NCI-H748 treated with DMSO at 0.1 percent for 48 hours (cell line): ENCODE measurements at regions not wholly inside any gene's neighbourhood (a gene's known extent, or its start where the extent isn't known, plus 50 kb on each side); places are given as distances from the start of the nearest gene placed in this dataset.
A peak's percentile ranks its signal among the peaks of the same experiment; 100 is the strongest.

Experiments used
- DNase-seq: peaks from one replicate; lab custom pipeline; 2025; lab: John Stamatoyannopoulos, UW

DNA sequence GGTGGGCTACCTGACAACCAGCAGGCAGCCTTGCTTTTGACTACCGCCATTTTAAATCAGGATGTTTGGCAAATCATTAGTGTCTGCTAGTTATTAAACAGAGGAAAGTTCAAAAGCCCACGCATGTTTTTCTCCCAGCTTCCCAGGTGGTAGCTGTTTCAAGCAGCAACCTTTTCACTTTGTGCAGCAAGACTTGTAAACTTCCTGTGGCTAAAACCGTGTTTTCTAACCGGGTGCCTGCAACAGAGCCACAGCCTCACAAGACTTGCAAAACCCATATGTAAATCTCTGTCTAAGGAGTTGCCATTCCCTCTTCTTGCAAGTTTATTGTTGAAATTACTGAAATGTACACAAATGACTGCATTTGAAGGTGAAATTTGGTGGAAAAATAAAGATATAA lies 633.1 kb downstream of the BCL11A start:
- DNase-seq = no peak

DNA sequence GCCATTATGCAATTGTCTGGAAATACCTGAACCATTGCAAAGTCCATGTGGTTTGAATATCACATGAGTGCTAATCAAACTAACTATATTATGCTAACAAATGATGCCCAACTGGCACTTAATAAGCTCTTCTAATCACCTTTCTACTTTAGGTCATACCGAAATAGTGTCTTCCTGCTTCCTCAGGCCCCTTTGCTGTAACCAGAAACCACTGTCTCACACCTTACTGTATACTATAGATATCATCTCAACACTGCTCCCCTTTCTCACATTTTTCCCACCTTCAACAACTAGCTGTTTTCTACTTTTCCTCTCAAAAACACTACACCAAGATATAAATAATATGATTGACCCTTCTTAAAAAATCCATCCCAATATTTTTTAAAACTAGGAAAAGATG lies 633.9 kb downstream of the BCL11A start:
- no peak for DNase-seq

GRCh38 chr2:59912042-59912441 lies 641.4 kb downstream of the BCL11A start:
- DNase-seq = no peak

DNA sequence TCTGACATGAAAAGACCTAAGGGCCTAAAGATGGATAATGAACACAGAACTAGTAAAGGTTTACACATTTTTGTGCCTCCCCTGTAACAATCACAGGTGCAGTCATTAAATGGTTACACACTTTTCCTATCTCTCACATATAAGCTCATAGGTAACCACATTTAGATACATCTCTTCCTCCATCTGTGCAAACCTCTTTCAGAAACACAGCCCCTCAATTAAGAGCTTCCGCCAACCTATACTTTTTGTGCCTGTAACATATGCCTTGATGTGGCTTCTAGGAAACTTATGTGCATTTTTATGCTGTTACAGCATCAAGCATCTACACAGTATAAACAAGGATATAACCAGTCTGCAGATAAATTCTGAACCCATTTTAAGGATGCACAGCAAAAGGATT lies 643.3 kb downstream of the BCL11A start:
- no peak for DNase-seq

DNA sequence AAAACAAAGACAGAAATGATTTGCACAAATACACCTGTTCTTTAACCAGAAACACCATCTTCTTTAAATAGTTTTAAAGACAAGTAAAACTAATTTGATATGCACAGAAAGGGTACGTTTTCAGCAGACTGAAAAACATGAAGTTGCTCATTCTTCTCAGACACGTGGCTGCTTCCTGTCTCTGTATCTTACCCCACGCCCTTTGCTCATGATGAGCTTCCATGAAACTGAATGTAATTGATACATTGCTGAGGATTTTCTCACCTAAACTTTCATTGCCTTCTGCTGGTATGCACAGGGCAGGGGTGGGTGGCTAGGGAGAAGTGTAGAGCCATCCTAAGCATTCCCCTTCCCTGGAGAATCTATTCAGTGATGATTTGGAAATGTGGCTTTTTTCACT lies 644.3 kb downstream of the BCL11A start:
- no peak for DNase-seq

GRCh38 chr2:59905731-59906130 lies 647.7 kb downstream of the BCL11A start:
- DNase-seq = no peak

DNA sequence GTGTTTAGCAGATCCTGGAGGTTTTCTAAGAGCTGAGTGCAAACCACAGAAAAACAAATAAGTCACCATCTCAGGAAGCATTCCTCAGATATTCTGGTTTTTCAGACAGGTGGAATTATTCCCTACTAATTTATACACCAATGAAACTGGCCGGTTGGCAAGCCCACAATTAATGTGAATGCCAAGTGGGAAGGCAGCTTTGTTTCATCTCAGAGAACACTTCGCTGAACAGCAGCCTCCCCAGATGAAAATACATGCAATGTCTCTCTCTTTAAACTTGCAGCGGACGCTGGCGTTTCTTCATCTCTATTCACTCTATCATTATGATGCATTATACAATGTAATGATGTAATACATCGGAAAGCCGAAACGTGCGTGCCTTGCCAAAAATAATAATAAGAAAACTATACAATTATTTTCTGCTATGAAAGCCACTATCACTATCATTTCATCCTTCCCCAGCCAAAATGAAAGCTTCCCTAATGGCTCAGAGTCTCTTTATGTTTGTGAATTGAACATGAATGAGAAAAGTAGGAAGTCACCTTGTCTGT lies 649.4 kb downstream of the BCL11A start:
- DNase-seq = no peak

DNA sequence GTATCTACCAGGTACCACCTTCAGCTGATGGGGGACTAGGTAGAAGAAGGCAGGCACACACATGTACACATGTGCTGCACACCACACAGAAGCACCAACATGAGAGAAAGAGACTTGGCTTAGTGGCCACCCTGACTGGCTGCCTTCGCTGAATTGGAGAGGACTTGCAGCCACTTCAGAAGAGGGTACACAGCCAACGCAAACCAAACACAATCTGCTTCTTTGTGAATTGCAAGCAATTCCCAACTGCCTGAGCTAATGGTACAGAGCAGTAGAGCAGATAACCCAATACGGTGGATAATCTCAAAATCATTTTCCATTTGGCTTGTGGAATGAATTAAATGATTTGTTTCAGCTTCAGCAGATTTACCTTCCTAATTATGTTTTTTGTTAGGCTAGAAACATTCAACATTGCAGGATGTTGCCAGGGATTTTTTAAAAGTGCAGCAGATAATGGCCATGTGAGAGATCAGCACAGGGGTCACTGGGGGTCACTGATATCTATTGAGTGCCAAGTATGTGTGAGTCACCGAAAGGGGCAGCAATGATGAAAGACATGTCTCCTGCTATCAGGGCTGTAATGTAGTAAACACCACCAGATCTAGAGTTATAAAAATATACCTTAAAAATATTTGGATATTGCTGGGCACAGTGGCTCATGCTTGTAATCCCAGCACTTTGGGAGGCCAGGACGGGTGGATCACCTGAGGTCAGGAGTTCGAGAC lies 652.6 kb downstream of the BCL11A start:
- DNase-seq = peak; percentile 9

DNA sequence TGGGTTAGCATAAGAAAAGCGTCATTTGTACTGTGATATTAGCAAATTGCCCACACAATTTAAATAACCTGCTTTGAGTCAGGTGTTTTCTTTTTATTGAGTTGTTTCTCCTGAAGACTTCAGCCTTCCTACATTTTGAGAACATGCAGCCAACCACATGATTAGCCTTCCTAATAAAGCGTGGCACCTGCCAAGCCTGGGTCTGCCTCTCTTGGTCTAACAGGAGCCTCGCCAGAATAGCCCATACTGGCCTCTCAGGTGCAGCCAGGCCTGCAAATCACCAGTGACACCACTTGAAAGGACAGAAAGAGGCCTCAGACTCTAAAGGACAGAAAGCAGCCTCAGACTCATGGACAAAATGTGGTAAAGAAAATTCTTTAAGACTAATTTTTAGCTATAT lies 653.8 kb downstream of the BCL11A start:
- no peak for DNase-seq

GRCh38 chr2:59896499-59897245 lies 656.8 kb downstream of the BCL11A start:
- no peak for DNase-seq

DNA sequence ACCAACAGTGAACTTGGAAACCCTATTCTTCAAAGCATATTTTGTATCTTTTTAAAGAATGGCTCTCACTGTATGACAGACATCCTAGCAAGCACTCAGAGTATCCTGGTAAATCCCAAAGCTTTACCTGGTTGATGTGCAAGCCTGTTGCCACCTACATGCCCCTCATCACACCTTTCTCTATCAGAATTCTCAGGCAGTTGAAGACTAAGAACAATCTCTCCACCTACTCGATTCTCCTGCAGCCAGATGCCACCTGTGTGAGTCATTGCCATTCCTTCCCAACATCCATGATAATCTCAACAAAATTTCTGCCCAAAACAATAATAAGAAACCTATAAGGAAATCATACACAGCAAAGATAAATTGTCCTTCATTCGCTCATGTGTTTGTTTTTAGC lies 659.8 kb downstream of the BCL11A start:
- no peak for DNase-seq

- DNase-seq = peak; percentile 47
Measured at GRCh38 chr2:59892398-59892797, 661.1 kb downstream of the BCL11A start.

DNA sequence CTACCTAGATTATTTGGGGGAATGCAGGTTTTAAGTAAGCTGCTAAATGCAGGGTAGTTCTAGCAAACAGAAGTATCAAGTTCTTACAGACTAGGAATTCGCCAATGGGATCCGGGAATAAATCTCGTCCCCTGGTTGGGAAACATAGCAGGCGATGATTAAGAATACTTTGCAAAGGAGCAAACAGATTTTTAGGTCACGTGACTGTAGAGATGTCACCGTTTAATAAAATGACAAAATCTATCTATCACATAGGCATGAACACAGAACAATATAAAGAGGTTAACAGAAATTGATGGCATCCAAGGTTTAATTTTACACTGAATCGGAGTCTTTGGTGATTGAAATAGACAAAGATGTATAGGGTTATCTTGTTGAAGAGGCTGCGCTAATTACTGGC lies 664.1 kb downstream of the BCL11A start:
- no peak for DNase-seq

DNA sequence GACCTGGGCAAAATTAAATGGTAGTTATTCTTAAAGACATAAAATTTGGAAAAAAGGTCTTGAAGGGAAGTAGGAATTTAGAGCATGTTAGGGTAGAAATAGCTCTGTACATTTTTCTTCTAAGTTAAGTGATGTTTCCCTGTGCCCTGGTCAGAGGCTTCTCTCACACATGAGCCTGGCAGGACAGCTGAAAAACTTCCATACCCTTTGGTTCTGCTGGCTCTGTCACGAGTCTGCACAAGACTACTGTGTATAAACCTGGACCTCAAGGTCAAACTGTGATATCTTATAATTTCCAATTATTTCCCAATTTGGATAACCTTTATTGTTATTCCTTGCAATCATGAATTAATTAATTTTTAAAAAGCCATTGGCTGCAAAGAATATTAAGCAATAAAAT lies 664.7 kb downstream of the BCL11A start:
- no peak for DNase-seq

- DNase-seq = no peak
Measured at GRCh38 chr2:59888015-59888414, 665.4 kb downstream of the BCL11A start.

DNA sequence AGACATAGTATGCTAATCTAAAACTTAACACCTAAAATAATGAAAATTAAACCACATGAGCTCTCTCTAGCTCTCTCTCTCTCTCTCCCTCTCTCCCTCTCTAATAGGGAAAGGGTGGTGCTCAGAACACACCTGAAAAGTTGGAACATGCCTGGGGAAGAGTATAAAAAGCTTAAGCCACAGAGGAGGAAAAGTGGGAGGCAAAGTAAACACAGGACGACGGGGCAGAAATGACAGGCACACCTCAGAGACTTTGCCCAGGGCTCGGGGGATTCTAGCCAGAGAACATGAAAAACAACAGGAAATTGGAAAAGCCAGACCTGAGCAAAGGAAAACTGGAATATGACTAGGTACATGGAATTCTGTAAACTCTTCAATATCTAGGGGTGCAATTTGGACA lies 666.1 kb downstream of the BCL11A start:
- DNase-seq = no peak

GRCh38 chr2:59886759-59887158 lies 666.7 kb downstream of the BCL11A start:
- DNase-seq = no peak

GRCh38 chr2:59885541-59885940 lies 667.9 kb downstream of the BCL11A start:
- no peak for DNase-seq

- DNase-seq = no peak
Measured at GRCh38 chr2:59884166-59884565, 669.3 kb downstream of the BCL11A start.

DNA sequence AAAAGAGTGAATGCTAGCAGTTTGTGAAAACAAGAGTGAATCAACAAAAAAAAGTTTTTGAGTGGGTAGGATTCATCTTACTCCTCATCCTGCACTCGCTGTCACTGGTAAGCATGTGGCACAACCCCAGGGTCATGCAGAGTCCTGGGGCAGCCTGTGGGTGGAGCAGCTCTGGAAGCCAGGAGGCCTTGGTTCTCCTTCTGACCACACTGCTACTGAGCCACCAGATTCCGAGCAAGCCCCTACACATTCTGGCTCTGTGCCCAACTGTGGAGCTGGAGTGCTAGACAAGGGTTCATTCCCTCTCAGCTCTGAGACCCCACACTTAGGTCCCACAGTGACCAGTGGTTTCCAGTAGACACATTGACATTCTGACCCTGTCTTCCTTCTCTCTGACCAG lies 670.6 kb downstream of the BCL11A start:
- no peak for DNase-seq

GRCh38 chr2:59882279-59882678 lies 671.2 kb downstream of the BCL11A start:
- DNase-seq = no peak

- no peak for DNase-seq
Measured at GRCh38 chr2:59881218-59881617, 672.2 kb downstream of the BCL11A start.

GRCh38 chr2:59879700-59880131 lies 673.7 kb downstream of the BCL11A start:
- DNase-seq = no peak
